WTC11 (cell line): ENCODE measurements at regions not wholly inside any gene's neighbourhood (a gene's known extent, or its start where the extent isn't known, plus 50 kb on each side); places are given as distances from the start of the nearest gene placed in this dataset.

Experiments
- ATAC-seq: fragments of 200-7000 bp; cut with Tn5 transposase; 2 replicates; pipeline ENCODE4 v1.10.0; 2021; ENCODE audit warnings: mild to moderate bottlenecking, moderate library complexity
- CTCF ChIA-PET: fragments of 300-600 bp; sonication (Branson Sonifier 250); formaldehyde crosslinking; loops from one replicate; lab custom pipeline; 2021; ENCODE audit warnings: antibody characterized with exemption; lab: Charles Lee
- POLR2A ChIA-PET: fragments of 350-600 bp; sonication (Branson Sonifier 250); formaldehyde crosslinking; loops from one replicate; lab custom pipeline; 2021; ENCODE audit warnings: antibody characterized with exemption; lab: Charles Lee
- DNase-seq: peaks from one replicate; pipeline ENCODE4 v3.0.0; 2021; ENCODE audit warnings: low spot score
- H3K27ac Mint-ChIP-seq: 2 replicates; pipeline ENCODE4 v1.8.0; 2021; ENCODE audit warnings: mixed read lengths
- H3K27me3 Mint-ChIP-seq: 2 replicates; pipeline ENCODE4 v1.8.0; 2021; ENCODE audit warnings: low read depth, mild to moderate bottlenecking, moderate library complexity, mixed read lengths
- H3K36me3 Mint-ChIP-seq: 2 replicates; pipeline ENCODE4 v1.8.0; 2021; ENCODE audit warnings: mixed read lengths
- H3K4me1 Mint-ChIP-seq: 2 replicates; pipeline ENCODE4 v1.8.0; 2022; ENCODE audit warnings: mixed read lengths
- H3K4me3 Mint-ChIP-seq: 2 replicates; pipeline ENCODE4 v1.8.0; 2021; ENCODE audit warnings: mild to moderate bottlenecking, moderate library complexity, mixed read lengths
- H3K9me3 Mint-ChIP-seq: 2 replicates; pipeline ENCODE4 v1.8.0; 2021; ENCODE audit warnings: mixed read lengths
- FOXP1 ChIP-seq: sonication (generic); formaldehyde crosslinking; IDR thresholded peaks from 2 replicates; pipeline ENCODE4 v1.8.0; 2022; ENCODE audit warnings: missing genetic modification reagents, mild to moderate bottlenecking, moderate library complexity, borderline replicate concordance
- HMGA2 ChIP-seq: fragments of 250-450 bp; sonication (Bioruptor Pico); IDR thresholded peaks from 2 replicates; pipeline ENCODE4 v1.4.0; 2021; ENCODE audit warnings: mild to moderate bottlenecking, moderate library complexity
- JUN ChIP-seq: sonication (generic); formaldehyde crosslinking; IDR thresholded peaks from 2 replicates; pipeline ENCODE4 v1.8.0; 2023; ENCODE audit warnings: mild to moderate bottlenecking, missing genetic modification reagents
- MXD4 ChIP-seq: fragments of 250-450 bp; sonication (Bioruptor Pico); IDR thresholded peaks from 2 replicates; pipeline ENCODE4 v1.8.0; 2021; ENCODE audit warnings: mild to moderate bottlenecking, moderate library complexity, borderline replicate concordance
- RELA ChIP-seq: sonication (generic); formaldehyde crosslinking; IDR thresholded peaks from 2 replicates; pipeline ENCODE4 v1.8.1; 2022; ENCODE audit warnings: missing genetic modification reagents, mild to moderate bottlenecking, borderline replicate concordance
- RORB ChIP-seq: fragments of 250-450 bp; sonication (Bioruptor Pico); IDR thresholded peaks from 2 replicates; pipeline ENCODE4 v1.9.0; 2021; ENCODE audit warnings: mild to moderate bottlenecking
- SOX15 ChIP-seq: fragments of 250-450 bp; sonication (Bioruptor Pico); IDR thresholded peaks from 2 replicates; pipeline ENCODE4 v1.9.0; 2021; ENCODE audit warnings: mild to moderate bottlenecking
- TCF7 ChIP-seq: sonication (generic); formaldehyde crosslinking; IDR thresholded peaks from 2 replicates; pipeline ENCODE4 v1.8.0; 2022; ENCODE audit warnings: mild to moderate bottlenecking, low read depth, missing genetic modification reagents, moderate library complexity
- TP53 ChIP-seq: sonication (generic); formaldehyde crosslinking; IDR thresholded peaks from 2 replicates; pipeline ENCODE4 v1.8.1; 2023; ENCODE audit warnings: mild to moderate bottlenecking, missing genetic modification reagents
- ZBTB43 ChIP-seq: sonication (generic); formaldehyde crosslinking; IDR thresholded peaks from 2 replicates; pipeline ENCODE4 v1.8.1; 2023; ENCODE audit warnings: mild to moderate bottlenecking, missing genetic modification reagents
- ZNF263 ChIP-seq: sonication (generic); formaldehyde crosslinking; IDR thresholded peaks from 2 replicates; pipeline ENCODE4 v1.8.1; 2022; ENCODE audit warnings: low read depth, mild to moderate bottlenecking, moderate library complexity, missing genetic modification reagents
- ZNF416 ChIP-seq: fragments of 250-450 bp; sonication (Bioruptor Pico); IDR thresholded peaks from 2 replicates; pipeline ENCODE4 v1.9.0; 2021; ENCODE audit warnings: mild to moderate bottlenecking, inconsistent platforms
- ZNF671 ChIP-seq: fragments of 250-450 bp; sonication (Bioruptor Pico); IDR thresholded peaks from 2 replicates; pipeline ENCODE4 v1.8.0; 2021; ENCODE audit warnings: mild to moderate bottlenecking
- TF ChIP-seq, protein P1 (sequence below): sonication (generic); formaldehyde crosslinking; IDR thresholded peaks from 2 replicates; pipeline ENCODE4 v1.8.0; 2022; ENCODE audit warnings: mild to moderate bottlenecking, missing genetic modification reagents
- TF ChIP-seq, protein P2 (sequence below): sonication (generic); formaldehyde crosslinking; IDR thresholded peaks from 2 replicates; pipeline ENCODE4 v1.8.1; 2022; ENCODE audit warnings: mild to moderate bottlenecking, moderate library complexity, missing genetic modification reagents
- TF ChIP-seq, protein P3 (sequence below): fragments of 200-600 bp; IDR thresholded peaks from 2 replicates; pipeline ENCODE4 v1.8.0; 2022; ENCODE audit warnings: antibody characterized with exemption
- TF ChIP-seq, protein P4 (sequence below): sonication (generic); formaldehyde crosslinking; IDR thresholded peaks from 2 replicates; pipeline ENCODE4 v1.8.0; 2022; ENCODE audit warnings: mild to moderate bottlenecking, missing genetic modification reagents
- TF ChIP-seq, protein P5 (sequence below): sonication (generic); formaldehyde crosslinking; IDR thresholded peaks from 2 replicates; pipeline ENCODE4 v1.8.1; 2023; ENCODE audit warnings: mild to moderate bottlenecking, missing genetic modification reagents, borderline replicate concordance

GRCh38 chr1:125086611-125087010 is 3901.8 kb downstream of the SRGAP2C start:
- DNase-seq = no peak
- Mint-ChIP-seq H3K9me3 (peaks cover 53% of the 10 kb centered on the region), H3K4me1 (no peaks in the 10 kb centered on the region), H3K27me3 (peaks cover 42% of the 10 kb centered on the region), H3K4me3 (no peak overlapping the region)
- ATAC-seq = no peak
- CTCF ChIA-PET = no interaction called here
- POLR2A ChIA-PET = no interaction called here
- TF ChIP-seq, protein P1, sequence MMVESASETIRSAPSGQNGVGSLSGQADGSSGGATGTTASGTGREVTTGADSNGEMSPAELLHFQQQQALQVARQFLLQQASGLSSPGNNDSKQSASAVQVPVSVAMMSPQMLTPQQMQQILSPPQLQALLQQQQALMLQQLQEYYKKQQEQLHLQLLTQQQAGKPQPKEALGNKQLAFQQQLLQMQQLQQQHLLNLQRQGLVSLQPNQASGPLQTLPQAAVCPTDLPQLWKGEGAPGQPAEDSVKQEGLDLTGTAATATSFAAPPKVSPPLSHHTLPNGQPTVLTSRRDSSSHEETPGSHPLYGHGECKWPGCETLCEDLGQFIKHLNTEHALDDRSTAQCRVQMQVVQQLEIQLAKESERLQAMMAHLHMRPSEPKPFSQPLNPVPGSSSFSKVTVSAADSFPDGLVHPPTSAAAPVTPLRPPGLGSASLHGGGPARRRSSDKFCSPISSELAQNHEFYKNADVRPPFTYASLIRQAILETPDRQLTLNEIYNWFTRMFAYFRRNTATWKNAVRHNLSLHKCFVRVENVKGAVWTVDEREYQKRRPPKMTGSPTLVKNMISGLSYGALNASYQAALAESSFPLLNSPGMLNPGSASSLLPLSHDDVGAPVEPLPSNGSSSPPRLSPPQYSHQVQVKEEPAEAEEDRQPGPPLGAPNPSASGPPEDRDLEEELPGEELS (CRISPR knock-in tag) = no peak
- TF ChIP-seq ZNF416 (no peak), RORB (CRISPR knock-in tag) (no peak), MXD4 (no peak), ZBTB43 (CRISPR knock-in tag) (no peak), TP53 (CRISPR knock-in tag) (no peak), SOX15 (no peak), FOXP1 (no peak), HMGA2 (CRISPR knock-in tag) (no peak), RELA (CRISPR knock-in tag) (no peak)
- TF ChIP-seq, protein P2, sequence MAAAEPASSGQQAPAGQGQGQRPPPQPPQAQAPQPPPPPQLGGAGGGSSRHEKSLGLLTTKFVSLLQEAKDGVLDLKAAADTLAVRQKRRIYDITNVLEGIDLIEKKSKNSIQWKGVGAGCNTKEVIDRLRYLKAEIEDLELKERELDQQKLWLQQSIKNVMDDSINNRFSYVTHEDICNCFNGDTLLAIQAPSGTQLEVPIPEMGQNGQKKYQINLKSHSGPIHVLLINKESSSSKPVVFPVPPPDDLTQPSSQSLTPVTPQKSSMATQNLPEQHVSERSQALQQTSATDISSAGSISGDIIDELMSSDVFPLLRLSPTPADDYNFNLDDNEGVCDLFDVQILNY (CRISPR knock-in tag) = no peak
- TF ChIP-seq, protein P3, sequence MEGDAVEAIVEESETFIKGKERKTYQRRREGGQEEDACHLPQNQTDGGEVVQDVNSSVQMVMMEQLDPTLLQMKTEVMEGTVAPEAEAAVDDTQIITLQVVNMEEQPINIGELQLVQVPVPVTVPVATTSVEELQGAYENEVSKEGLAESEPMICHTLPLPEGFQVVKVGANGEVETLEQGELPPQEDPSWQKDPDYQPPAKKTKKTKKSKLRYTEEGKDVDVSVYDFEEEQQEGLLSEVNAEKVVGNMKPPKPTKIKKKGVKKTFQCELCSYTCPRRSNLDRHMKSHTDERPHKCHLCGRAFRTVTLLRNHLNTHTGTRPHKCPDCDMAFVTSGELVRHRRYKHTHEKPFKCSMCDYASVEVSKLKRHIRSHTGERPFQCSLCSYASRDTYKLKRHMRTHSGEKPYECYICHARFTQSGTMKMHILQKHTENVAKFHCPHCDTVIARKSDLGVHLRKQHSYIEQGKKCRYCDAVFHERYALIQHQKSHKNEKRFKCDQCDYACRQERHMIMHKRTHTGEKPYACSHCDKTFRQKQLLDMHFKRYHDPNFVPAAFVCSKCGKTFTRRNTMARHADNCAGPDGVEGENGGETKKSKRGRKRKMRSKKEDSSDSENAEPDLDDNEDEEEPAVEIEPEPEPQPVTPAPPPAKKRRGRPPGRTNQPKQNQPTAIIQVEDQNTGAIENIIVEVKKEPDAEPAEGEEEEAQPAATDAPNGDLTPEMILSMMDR = no peak
- TF ChIP-seq, protein P4, sequence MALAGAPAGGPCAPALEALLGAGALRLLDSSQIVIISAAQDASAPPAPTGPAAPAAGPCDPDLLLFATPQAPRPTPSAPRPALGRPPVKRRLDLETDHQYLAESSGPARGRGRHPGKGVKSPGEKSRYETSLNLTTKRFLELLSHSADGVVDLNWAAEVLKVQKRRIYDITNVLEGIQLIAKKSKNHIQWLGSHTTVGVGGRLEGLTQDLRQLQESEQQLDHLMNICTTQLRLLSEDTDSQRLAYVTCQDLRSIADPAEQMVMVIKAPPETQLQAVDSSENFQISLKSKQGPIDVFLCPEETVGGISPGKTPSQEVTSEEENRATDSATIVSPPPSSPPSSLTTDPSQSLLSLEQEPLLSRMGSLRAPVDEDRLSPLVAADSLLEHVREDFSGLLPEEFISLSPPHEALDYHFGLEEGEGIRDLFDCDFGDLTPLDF (CRISPR knock-in tag) = no peak
- TF ChIP-seq, all 79 proteins: peak for 0
- Mint-ChIP-seq H3K27ac (no peak overlapping the region), H3K36me3 (peaks cover 51% of the 10 kb centered on the region)

DNA sequence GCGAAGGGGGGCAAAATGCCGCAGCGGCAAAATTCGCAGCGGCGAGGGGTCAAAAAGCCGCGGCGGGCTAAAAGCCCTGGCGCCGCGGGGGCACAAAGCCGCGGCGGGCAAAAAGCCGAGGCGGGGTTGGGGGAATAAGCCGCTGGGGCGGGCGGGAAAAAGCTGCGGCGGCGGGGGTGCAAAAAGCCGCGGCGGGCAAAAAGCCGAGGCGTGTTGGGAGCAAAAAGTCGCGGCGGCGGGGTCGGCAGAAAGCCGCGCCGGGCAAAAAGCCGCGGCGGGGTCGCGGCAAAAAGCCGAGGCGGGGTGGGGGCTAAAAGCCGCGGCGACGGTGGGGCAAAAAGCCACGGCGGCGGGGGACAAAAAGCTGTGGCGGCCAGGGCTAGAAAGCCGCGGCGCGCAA is 3902.5 kb downstream of the SRGAP2C start:
- DNase-seq = no peak
- CTCF ChIA-PET = no interaction called here
- no peak for ATAC-seq
- Mint-ChIP-seq H3K27ac (no peak overlapping the region), H3K27me3 (peaks cover 36% of the 10 kb centered on the region), H3K4me1 (no peaks in the 10 kb centered on the region), H3K9me3 (peaks cover 51% of the 10 kb centered on the region), H3K4me3 (no peak overlapping the region), H3K36me3 (peaks cover 45% of the 10 kb centered on the region)
- TF ChIP-seq RELA (CRISPR knock-in tag) = no peak
- TF ChIP-seq SOX15 = no peak
- TF ChIP-seq HMGA2 (CRISPR knock-in tag) = no peak
- TF ChIP-seq TCF7 = no peak
- TF ChIP-seq ZNF263 = no peak
- no peak for TF ChIP-seq JUN (CRISPR knock-in tag)
- TF ChIP-seq, protein P5, sequence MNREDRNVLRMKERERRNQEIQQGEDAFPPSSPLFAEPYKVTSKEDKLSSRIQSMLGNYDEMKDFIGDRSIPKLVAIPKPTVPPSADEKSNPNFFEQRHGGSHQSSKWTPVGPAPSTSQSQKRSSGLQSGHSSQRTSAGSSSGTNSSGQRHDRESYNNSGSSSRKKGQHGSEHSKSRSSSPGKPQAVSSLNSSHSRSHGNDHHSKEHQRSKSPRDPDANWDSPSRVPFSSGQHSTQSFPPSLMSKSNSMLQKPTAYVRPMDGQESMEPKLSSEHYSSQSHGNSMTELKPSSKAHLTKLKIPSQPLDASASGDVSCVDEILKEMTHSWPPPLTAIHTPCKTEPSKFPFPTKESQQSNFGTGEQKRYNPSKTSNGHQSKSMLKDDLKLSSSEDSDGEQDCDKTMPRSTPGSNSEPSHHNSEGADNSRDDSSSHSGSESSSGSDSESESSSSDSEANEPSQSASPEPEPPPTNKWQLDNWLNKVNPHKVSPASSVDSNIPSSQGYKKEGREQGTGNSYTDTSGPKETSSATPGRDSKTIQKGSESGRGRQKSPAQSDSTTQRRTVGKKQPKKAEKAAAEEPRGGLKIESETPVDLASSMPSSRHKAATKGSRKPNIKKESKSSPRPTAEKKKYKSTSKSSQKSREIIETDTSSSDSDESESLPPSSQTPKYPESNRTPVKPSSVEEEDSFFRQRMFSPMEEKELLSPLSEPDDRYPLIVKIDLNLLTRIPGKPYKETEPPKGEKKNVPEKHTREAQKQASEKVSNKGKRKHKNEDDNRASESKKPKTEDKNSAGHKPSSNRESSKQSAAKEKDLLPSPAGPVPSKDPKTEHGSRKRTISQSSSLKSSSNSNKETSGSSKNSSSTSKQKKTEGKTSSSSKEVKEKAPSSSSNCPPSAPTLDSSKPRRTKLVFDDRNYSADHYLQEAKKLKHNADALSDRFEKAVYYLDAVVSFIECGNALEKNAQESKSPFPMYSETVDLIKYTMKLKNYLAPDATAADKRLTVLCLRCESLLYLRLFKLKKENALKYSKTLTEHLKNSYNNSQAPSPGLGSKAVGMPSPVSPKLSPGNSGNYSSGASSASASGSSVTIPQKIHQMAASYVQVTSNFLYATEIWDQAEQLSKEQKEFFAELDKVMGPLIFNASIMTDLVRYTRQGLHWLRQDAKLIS (CRISPR knock-in tag) = no peak
- no peak for TF ChIP-seq ZNF671 (CRISPR knock-in tag)
- POLR2A ChIA-PET = no interaction called here
